Left lung (tissue), 4 donors: ENCODE measurements at regions not wholly inside any gene's neighbourhood (a gene's known extent, or its start where the extent isn't known, plus 50 kb on each side); places are given as distances from the start of the nearest gene placed in this dataset.

Source experiments
- ATAC-seq: fragments of 200-7000 bp; cut with Tn5 transposase; one replicate; pipeline ENCODE4 v1.9.1; 2020; ENCODE audit warnings: moderate library complexity
- DNase-seq, 4 donors: peaks; one replicate each; pipeline ENCODE4 v3.0.0-alpha.2; 2013 to 2020
- H3K27ac ChIP-seq, 2 donors: fragments of 200-600 bp; sonication (generic) in 1 of 2; one replicate each; pipeline versions ENCODE4 v1.5.0 to v1.8.0; 2020 to 2021
- H3K27me3 ChIP-seq, 2 donors: fragments of 200-600 bp; sonication (generic) in 1 of 2; one replicate each; pipeline versions ENCODE4 v1.5.0 to v1.8.0; 2020 to 2021
- H3K36me3 ChIP-seq, 2 donors: fragments of 200-600 bp; sonication (generic) in 1 of 2; one replicate each; pipeline versions ENCODE4 v1.5.0 to v1.8.0; 2020 to 2021
- H3K4me1 ChIP-seq, 2 donors: fragments of 200-600 bp; one replicate each; pipeline ENCODE4 v1.8.0; 2021
- H3K4me3 ChIP-seq, 2 donors: fragments of 200-600 bp; sonication (generic) in 1 of 2; one replicate each; pipeline versions ENCODE4 v1.5.0 to v1.8.0; 2020 to 2021; ENCODE audit warnings: mild to moderate bottlenecking in 1 of 2
- H3K9me3 ChIP-seq, 2 donors: fragments of 200-600 bp; sonication (generic) in 1 of 2; one replicate each; pipeline versions ENCODE4 v1.5.0 to v1.8.0; 2020 to 2021
- intact Hi-C, 2 donors: fragments of 100-400 bp; cut with DNase I; formaldehyde crosslinking; loops; one replicate each; pipeline versions ENCODE4 v1.11.2 to v1.14.2; 2022
- TF ChIP-seq, protein P1 (sequence below), 2 donors: fragments of 200-600 bp; sonication (generic) in 1 of 2; IDR thresholded peaks; one replicate each; pipeline versions ENCODE4 v1.5.0 to v1.8.0; 2021; ENCODE audit warnings: antibody characterized with exemption in 2 of 2
- donor health status: DM: no; HTN: yes; CAD: no.
- donor health status: DM: no; HTN: no; CAD: no.

DNA sequence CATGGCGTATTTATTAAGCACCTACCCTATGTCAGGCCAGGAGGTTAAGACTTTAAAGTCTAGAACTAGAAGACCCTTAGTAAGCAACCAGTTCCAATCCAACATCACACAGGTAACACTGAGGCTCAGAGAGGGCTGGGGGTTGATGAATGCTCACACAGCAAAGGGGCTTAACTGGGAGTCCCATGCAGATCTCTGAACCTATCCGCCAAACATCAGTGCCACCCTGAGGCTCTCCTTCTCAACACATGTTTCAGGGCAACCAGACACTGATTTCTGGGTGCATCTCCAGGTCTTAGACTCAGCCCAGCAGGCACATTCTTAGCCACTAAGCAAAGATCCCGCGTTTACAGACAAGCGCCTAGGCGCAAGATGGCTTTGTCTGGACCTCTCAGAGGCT is 92.0 kb upstream of the SLC6A11 start:
- TF ChIP-seq, protein P1, sequence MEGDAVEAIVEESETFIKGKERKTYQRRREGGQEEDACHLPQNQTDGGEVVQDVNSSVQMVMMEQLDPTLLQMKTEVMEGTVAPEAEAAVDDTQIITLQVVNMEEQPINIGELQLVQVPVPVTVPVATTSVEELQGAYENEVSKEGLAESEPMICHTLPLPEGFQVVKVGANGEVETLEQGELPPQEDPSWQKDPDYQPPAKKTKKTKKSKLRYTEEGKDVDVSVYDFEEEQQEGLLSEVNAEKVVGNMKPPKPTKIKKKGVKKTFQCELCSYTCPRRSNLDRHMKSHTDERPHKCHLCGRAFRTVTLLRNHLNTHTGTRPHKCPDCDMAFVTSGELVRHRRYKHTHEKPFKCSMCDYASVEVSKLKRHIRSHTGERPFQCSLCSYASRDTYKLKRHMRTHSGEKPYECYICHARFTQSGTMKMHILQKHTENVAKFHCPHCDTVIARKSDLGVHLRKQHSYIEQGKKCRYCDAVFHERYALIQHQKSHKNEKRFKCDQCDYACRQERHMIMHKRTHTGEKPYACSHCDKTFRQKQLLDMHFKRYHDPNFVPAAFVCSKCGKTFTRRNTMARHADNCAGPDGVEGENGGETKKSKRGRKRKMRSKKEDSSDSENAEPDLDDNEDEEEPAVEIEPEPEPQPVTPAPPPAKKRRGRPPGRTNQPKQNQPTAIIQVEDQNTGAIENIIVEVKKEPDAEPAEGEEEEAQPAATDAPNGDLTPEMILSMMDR (IDR thresholded peaks at IDR 0.05) = no peak
- Histone ChIP-seq H3K36me3 (no peaks in the 10 kb centered on the region), H3K27ac (no peak overlapping the region), H3K27me3 (peaks cover 0 to 20% of the 10 kb centered on the region in 2 donors), H3K4me3 (no peak overlapping the region), H3K4me1 (no peaks in the 10 kb centered on the region), H3K9me3 (no peaks in the 10 kb centered on the region)
- no peak for DNase-seq
- ATAC-seq = no peak
- intact Hi-C loops = no loop called here

DNA sequence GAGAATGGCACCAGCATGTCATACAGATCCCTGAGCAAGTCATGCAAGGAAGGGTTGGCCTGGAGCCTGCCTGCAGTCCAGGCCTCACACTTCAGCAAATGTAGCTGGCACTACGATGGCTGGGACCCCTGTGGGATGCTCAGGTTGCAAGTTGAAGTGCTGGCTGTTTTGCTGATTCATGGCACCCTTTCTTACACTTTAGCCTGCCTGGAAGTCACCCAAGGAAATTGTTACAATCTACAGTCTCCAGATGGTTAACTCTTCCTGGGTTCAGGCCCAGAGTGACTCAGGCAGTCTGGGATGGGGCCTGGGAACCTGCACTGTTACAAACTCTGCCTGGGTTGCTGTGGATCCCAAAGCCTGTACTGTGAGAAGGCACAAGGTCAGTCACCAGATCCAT is 91.0 kb upstream of the SLC6A11 start:
- Histone ChIP-seq H3K9me3 (no peaks in the 10 kb centered on the region), H3K4me3 (no peak overlapping the region), H3K4me1 (no peaks in the 10 kb centered on the region), H3K27me3 (peaks cover 0 to 26% of the 10 kb centered on the region in 2 donors), H3K36me3 (no peaks in the 10 kb centered on the region), H3K27ac (no peak overlapping the region)
- intact Hi-C loops = no loop called here
- DNase-seq (no peak), ATAC-seq (no peak)
- TF ChIP-seq, protein P1 (IDR thresholded peaks at IDR 0.05) = no peak

GRCh38 chr3:10725846-10726245 is 90.2 kb upstream of the SLC6A11 start:
- no peak for DNase-seq

GRCh38 chr3:10726787-10727186 is 89.2 kb upstream of the SLC6A11 start:
- TF ChIP-seq, protein P1 (IDR thresholded peaks at IDR 0.05) = no peak
- no peak for DNase-seq
- intact Hi-C loops = no loop called here

More at GRCh38 chr3:10725846-10726245, 90.2 kb upstream of the SLC6A11 start:
- Histone ChIP-seq H3K27me3 (peaks cover 0 to 26% of the 10 kb centered on the region in 2 donors), H3K27ac (no peak overlapping the region), H3K4me3 (no peak overlapping the region), H3K36me3 (no peaks in the 10 kb centered on the region), H3K9me3 (no peaks in the 10 kb centered on the region), H3K4me1 (no peaks in the 10 kb centered on the region)
- TF ChIP-seq, protein P1 (IDR thresholded peaks at IDR 0.05) = no peak
- intact Hi-C loops = no loop called here
- no peak for ATAC-seq

GRCh38 chr3:10729439-10729838 is 86.6 kb upstream of the SLC6A11 start:
- H3K27ac ChIP-seq = no peak overlapping the region
- intact Hi-C loops = no loop called here
- no peak for ATAC-seq
- no peaks in the 10 kb centered on the region for H3K36me3 ChIP-seq
- no peak overlapping the region for H3K4me3 ChIP-seq
- no peaks in the 10 kb centered on the region for H3K4me1 ChIP-seq
- TF ChIP-seq, protein P1 (IDR thresholded peaks at IDR 0.05) = no peak
- peaks cover 0 to 26% of the 10 kb centered on the region in 2 donors for H3K9me3 ChIP-seq
- peaks cover 0 to 17% of the 10 kb centered on the region in 2 donors for H3K27me3 ChIP-seq
- DNase-seq = no peak

More at GRCh38 chr3:10726787-10727186, 89.2 kb upstream of the SLC6A11 start:
- Histone ChIP-seq H3K4me3 (no peak overlapping the region), H3K4me1 (no peaks in the 10 kb centered on the region), H3K27ac (no peak overlapping the region), H3K36me3 (no peaks in the 10 kb centered on the region), H3K9me3 (peaks cover 0 to under 1% of the 10 kb centered on the region in 2 donors), H3K27me3 (peaks cover 0 to 26% of the 10 kb centered on the region in 2 donors)
- ATAC-seq = no peak
